Kidney (tissue), 13 donors: ENCODE measurements at regions not wholly inside any gene's neighbourhood (a gene's known extent, or its start where the extent isn't known, plus 50 kb on each side); places are given as distances from the start of the nearest gene placed in this dataset.

Source experiments
- DNase-seq, 5 donors: peaks; one replicate each; pipeline ENCODE4 v3.0.0-alpha.2; 2013 to 2020
- FAIRE-seq: peaks from 2 replicates; lab custom pipeline; 2012; peaks lifted over from hg19 to GRCh38; lab: Jason Lieb, UNC
- H3K27ac ChIP-seq, 2 donors: one replicate each; pipeline ENCODE4 v1.7.0; 2013; ENCODE audit warnings: low read depth in 2 of 2, low read length in 2 of 2, inconsistent platforms in 1 of 2
- H3K27me3 ChIP-seq: one replicate; pipeline ENCODE4 v1.7.1; 2013; ENCODE audit warnings: low read length, inconsistent platforms; ENCODE audit not compliant: control insufficient read depth, insufficient read depth
- H3K36me3 ChIP-seq, 3 donors: one replicate each; pipeline versions ENCODE4 v1.7.0 to v1.7.1; 2013; ENCODE audit warnings: low read length in 3 of 3, control low read depth in 1 of 3, inconsistent platforms in 1 of 3; ENCODE audit not compliant: insufficient read depth in 3 of 3, control insufficient read depth in 2 of 3
- H3K4me1 ChIP-seq, 3 donors: one replicate each; pipeline versions ENCODE4 v1.7.0 to v1.7.1; 2013; ENCODE audit warnings: low read length in 3 of 3, inconsistent platforms in 1 of 3, low read depth in 1 of 3; ENCODE audit not compliant: control insufficient read depth in 2 of 3, insufficient read depth in 2 of 3
- H3K4me3 ChIP-seq, 3 donors: one replicate each; pipeline versions ENCODE4 v1.7.0 to v1.8.1; 2013; ENCODE audit warnings: low read length in 3 of 3, control low read depth in 1 of 3, inconsistent platforms in 1 of 3
- H3K9ac ChIP-seq, 3 donors: one replicate each; pipeline versions ENCODE4 v1.7.0 to v1.7.1; 2013; ENCODE audit warnings: low read length in 3 of 3, control low read depth in 1 of 3, inconsistent platforms in 1 of 3
- H3K9me3 ChIP-seq, 3 donors: one replicate each; pipeline versions ENCODE4 v1.7.0 to v1.7.1; 2013; ENCODE audit warnings: low read length in 3 of 3, control low read depth in 1 of 3, inconsistent platforms in 1 of 3; ENCODE audit not compliant: control insufficient read depth in 2 of 3, insufficient read depth in 1 of 3
- CTCF ChIP-seq: IDR thresholded peaks from 3 replicates; pipeline ENCODE4 v1.5.1; 2012; ENCODE audit warnings: mild to moderate bottlenecking, moderate library complexity, borderline replicate concordance; ENCODE audit not compliant: insufficient read depth; ENCODE audit errors: extremely low read depth
- intact Hi-C: fragments of 100-400 bp; cut with DNase I; formaldehyde crosslinking; loops from one replicate; pipeline ENCODE4 v1.11.1; 2022
- donor health status: control.
- donor health status: control.
- donor health status: control.
- donor health status: control.
- donor health status: control.
- donor health status: DM: yes; HTN: yes; CAD: no.
- donor health status: Normal renal cell carcinoma (clear cell type).

GRCh38 chr10:33428682-33429081, 94.2 kb upstream of the NRP1 start:
- Histone ChIP-seq H3K4me3 (no peak overlapping the region), H3K36me3 (no peaks in the 10 kb centered on the region), H3K4me1 (no peaks in the 10 kb centered on the region), H3K27me3 (no peaks in the 10 kb centered on the region), H3K9ac (no peak overlapping the region), H3K27ac (no peak overlapping the region), H3K9me3 (no peaks in the 10 kb centered on the region)
- no peak for DNase-seq
- no peak for TF ChIP-seq CTCF
- FAIRE-seq, result no peak
- intact Hi-C loops, result no loop called here

GRCh38 chr10:33423154-33423529, 88.7 kb upstream of the NRP1 start:
- H3K9me3 ChIP-seq, result no peaks in the 10 kb centered on the region

GRCh38 chr10:33422471-33423153, 88.1 kb upstream of the NRP1 start:
- H3K4me3 ChIP-seq, result no peak overlapping the region
- no peak overlapping the region for H3K9ac ChIP-seq
- no peaks in the 10 kb centered on the region for H3K36me3 ChIP-seq
- TF ChIP-seq CTCF, result no peak
- peak in 3 of 5 donors; percentile 26 to 73 (median 50) for DNase-seq
- no peak overlapping the region for H3K27ac ChIP-seq
- H3K27me3 ChIP-seq, result no peaks in the 10 kb centered on the region
- H3K9me3 ChIP-seq, result no peaks in the 10 kb centered on the region
- H3K4me1 ChIP-seq, result no peaks in the 10 kb centered on the region
- intact Hi-C loops, result no loop called here
- no peak for FAIRE-seq

More at GRCh38 chr10:33423154-33423529, 88.7 kb upstream of the NRP1 start:
- Histone ChIP-seq H3K27me3 (no peaks in the 10 kb centered on the region), H3K4me3 (no peak overlapping the region), H3K27ac (no peak overlapping the region), H3K4me1 (no peaks in the 10 kb centered on the region), H3K36me3 (no peaks in the 10 kb centered on the region), H3K9ac (no peak overlapping the region)
- TF ChIP-seq CTCF, result no peak
- intact Hi-C loops, result no loop called here
- FAIRE-seq (no peak), DNase-seq (peak in 4 of 5 donors; percentile 60 to 93 (median 82))
